Left lung (tissue), 4 donors: ENCODE measurements at regions not wholly inside any gene's neighbourhood (a gene's known extent, or its start where the extent isn't known, plus 50 kb on each side); places are given as distances from the start of the nearest gene placed in this dataset.

ENCODE experiments used
- ATAC-seq: fragments of 200-7000 bp; cut with Tn5 transposase; one replicate; pipeline ENCODE4 v1.9.1; 2020; ENCODE audit warnings: moderate library complexity
- DNase-seq, 4 donors: peaks; one replicate each; pipeline ENCODE4 v3.0.0-alpha.2; 2013 to 2020
- H3K27ac ChIP-seq, 2 donors: fragments of 200-600 bp; sonication (generic) in 1 of 2; one replicate each; pipeline versions ENCODE4 v1.5.0 to v1.8.0; 2020 to 2021
- H3K27me3 ChIP-seq, 2 donors: fragments of 200-600 bp; sonication (generic) in 1 of 2; one replicate each; pipeline versions ENCODE4 v1.5.0 to v1.8.0; 2020 to 2021
- H3K36me3 ChIP-seq, 2 donors: fragments of 200-600 bp; sonication (generic) in 1 of 2; one replicate each; pipeline versions ENCODE4 v1.5.0 to v1.8.0; 2020 to 2021
- H3K4me1 ChIP-seq, 2 donors: fragments of 200-600 bp; one replicate each; pipeline ENCODE4 v1.8.0; 2021
- H3K4me3 ChIP-seq, 2 donors: fragments of 200-600 bp; sonication (generic) in 1 of 2; one replicate each; pipeline versions ENCODE4 v1.5.0 to v1.8.0; 2020 to 2021; ENCODE audit warnings: mild to moderate bottlenecking in 1 of 2
- H3K9me3 ChIP-seq, 2 donors: fragments of 200-600 bp; sonication (generic) in 1 of 2; one replicate each; pipeline versions ENCODE4 v1.5.0 to v1.8.0; 2020 to 2021
- CTCF ChIP-seq, 2 donors: fragments of 200-600 bp; sonication (generic) in 1 of 2; IDR thresholded peaks; one replicate each; pipeline versions ENCODE4 v1.5.0 to v1.8.0; 2021; ENCODE audit warnings: antibody characterized with exemption in 2 of 2
- intact Hi-C, 2 donors: fragments of 100-400 bp; cut with DNase I; formaldehyde crosslinking; loops; one replicate each; pipeline versions ENCODE4 v1.11.2 to v1.14.2; 2022
- donor health status: DM: no; HTN: yes; CAD: no.
- donor health status: DM: no; HTN: no; CAD: no.

GRCh38 chr2:18282026-18282425 is 278.4 kb downstream of the RDH14 start:
- ATAC-seq = no peak
- intact Hi-C loops = no loop called here

GRCh38 chr2:18276583-18277075 is 283.8 kb downstream of the RDH14 start:
- intact Hi-C loops = no loop called here
- Histone ChIP-seq H3K4me3 (no peak overlapping the region), H3K4me1 (no peaks in the 10 kb centered on the region), H3K9me3 (no peaks in the 10 kb centered on the region), H3K27me3 (no peaks in the 10 kb centered on the region), H3K27ac (no peak overlapping the region), H3K36me3 (no peaks in the 10 kb centered on the region)
- DNase-seq = no peak
- no peak for ATAC-seq
- TF ChIP-seq CTCF (IDR thresholded peaks at IDR 0.05) = no peak

More at GRCh38 chr2:18282026-18282425, 278.4 kb downstream of the RDH14 start:
- no peak for DNase-seq
- H3K27ac ChIP-seq = no peak overlapping the region
- TF ChIP-seq CTCF (IDR thresholded peaks at IDR 0.05) = no peak
- H3K9me3 ChIP-seq = no peaks in the 10 kb centered on the region
- no peak overlapping the region for H3K4me3 ChIP-seq
- no peaks in the 10 kb centered on the region for H3K4me1 ChIP-seq
- H3K36me3 ChIP-seq = no peaks in the 10 kb centered on the region
- H3K27me3 ChIP-seq = no peaks in the 10 kb centered on the region

- no peak overlapping the region for H3K4me3 ChIP-seq
- ATAC-seq = no peak
- no peak overlapping the region for H3K27ac ChIP-seq
- H3K27me3 ChIP-seq = no peaks in the 10 kb centered on the region
- intact Hi-C loops = no loop called here
- no peak for TF ChIP-seq CTCF (IDR thresholded peaks at IDR 0.05)
- H3K4me1 ChIP-seq = no peaks in the 10 kb centered on the region
- peaks cover 0 to 2% of the 10 kb centered on the region in 2 donors for H3K9me3 ChIP-seq
- H3K36me3 ChIP-seq = no peaks in the 10 kb centered on the region
- no peak for DNase-seq
Observed at GRCh38 chr2:18273205-18273604, 287.2 kb downstream of the RDH14 start.

GRCh38 chr2:18272148-18272494 is 288.3 kb downstream of the RDH14 start:
- Histone ChIP-seq H3K36me3 (no peaks in the 10 kb centered on the region), H3K9me3 (peaks cover 0 to 2% of the 10 kb centered on the region in 2 donors), H3K4me3 (no peak overlapping the region), H3K27me3 (no peaks in the 10 kb centered on the region), H3K4me1 (no peaks in the 10 kb centered on the region), H3K27ac (no peak overlapping the region)
- ATAC-seq (no peak), DNase-seq (no peak)
- no peak for TF ChIP-seq CTCF (IDR thresholded peaks at IDR 0.05)
- intact Hi-C loops = no loop called here

GRCh38 chr2:18271370-18272147 is 288.9 kb downstream of the RDH14 start:
- ATAC-seq = no peak
- Histone ChIP-seq H3K36me3 (no peaks in the 10 kb centered on the region), H3K27ac (no peak overlapping the region), H3K4me1 (no peaks in the 10 kb centered on the region), H3K4me3 (no peak overlapping the region), H3K9me3 (peaks cover 0 to 2% of the 10 kb centered on the region in 2 donors), H3K27me3 (no peaks in the 10 kb centered on the region)
- intact Hi-C loops = no loop called here
- no peak for TF ChIP-seq CTCF (IDR thresholded peaks at IDR 0.05)
- DNase-seq = peak in 1 of 4 donors; percentile 62
